A549 (cell line): ENCODE measurements at regions not wholly inside any gene's neighbourhood (a gene's known extent, or its start where the extent isn't known, plus 50 kb on each side); places are given as distances from the start of the nearest gene placed in this dataset.
"Not testable (repeated sequence)": the region's sequence is repeated elsewhere in the genome, so short reads cannot be mapped to it uniquely, and the experiment has no call there.

Source experiments
- ATAC-seq, 2 experiments: fragments of 200-7000 bp in 1 of 2; fragments of >200 bp in 1 of 2; cut with Nextera tagmentation in 1 of 2; cut with Tn5 transposase in 1 of 2; 3 replicates each; pipeline versions ENCODE4 v1.8.0 to v1.9.1; 2018 to 2020; ENCODE audit warnings: mild to moderate bottlenecking in 1 of 2, moderate library complexity in 1 of 2
- CTCF ChIA-PET: fragments of 300-600 bp; sonication (Branson Sonifier 250); formaldehyde crosslinking; extraction: SDS; loops from one replicate; lab custom pipeline; 2021; ENCODE audit warnings: antibody characterized with exemption, inconsistent platforms; lab: Yijun Ruan, JAX
- POLR2A ChIA-PET: fragments of 350-600 bp; formaldehyde crosslinking; extraction: SDS; loops from one replicate; lab custom pipeline; 2021; ENCODE audit warnings: antibody characterized with exemption, inconsistent platforms; lab: Yijun Ruan, JAX
- DNase-seq, 2 experiments: peaks; one replicate each; pipeline versions ENCODE4 v3.0.0 to v3.0.0-alpha.2; 2011 to 2016; ENCODE audit warnings: low read depth in 1 of 2, low spot score in 1 of 2
- FAIRE-seq: peaks from 2 replicates; lab custom pipeline; 2011; peaks lifted over from hg19 to GRCh38; lab: Jason Lieb, UNC
- H3K27ac ChIP-seq, 2 experiments: fragments of >200 bp; sonication (Bioruptor Twin); formaldehyde crosslinking; 3 replicates each; pipeline ENCODE4 v1.5.1; 2016 to 2017
- H3K4me1 ChIP-seq: fragments of >200 bp; sonication (Bioruptor Twin); formaldehyde crosslinking; 3 replicates; pipeline ENCODE4 v1.6.1; 2016
- H3K4me2 ChIP-seq: fragments of >200 bp; sonication (Bioruptor Twin); formaldehyde crosslinking; 3 replicates; pipeline ENCODE4 v1.6.1; 2016
- H3K4me3 ChIP-seq: fragments of >200 bp; sonication (Bioruptor Twin); formaldehyde crosslinking; 3 replicates; pipeline ENCODE4 v1.5.1; 2016
- H3K9me3 ChIP-seq: fragments of >200 bp; sonication (Bioruptor Twin); formaldehyde crosslinking; 3 replicates; pipeline ENCODE4 v1.6.1; 2016
- CHD2 ChIP-seq: fragments of 150-350 bp; IDR thresholded peaks from 2 replicates; pipeline ENCODE4 v1.6.1; 2014; ENCODE audit warnings: low read length; ENCODE audit not compliant: partially characterized antibody
- CTCF ChIP-seq: fragments of >200 bp; sonication (Bioruptor Twin); formaldehyde crosslinking; IDR thresholded peaks from 3 replicates; pipeline ENCODE4 v1.5.1; 2016
- ESRRA ChIP-seq: fragments of 150-350 bp; IDR thresholded peaks from 2 replicates; pipeline ENCODE4 v1.6.1; 2014; ENCODE audit warnings: mild to moderate bottlenecking, low read length, borderline replicate concordance
- KDM1A ChIP-seq: fragments of 200-600 bp; sonication (generic); IDR thresholded peaks from 2 replicates; pipeline ENCODE4 v1.6.1; 2016; ENCODE audit warnings: low read depth, mild to moderate bottlenecking
- KDM5A ChIP-seq: fragments of 200-600 bp; sonication (generic); IDR thresholded peaks from 2 replicates; pipeline ENCODE4 v1.6.1; 2016; ENCODE audit warnings: antibody characterized with exemption, mild to moderate bottlenecking
- PBX3 ChIP-seq: IDR thresholded peaks from 2 replicates; pipeline ENCODE4 v1.6.1; 2012
- RAD21 ChIP-seq, 2 experiments: fragments of >200 bp in 1 of 2; sonication (Bioruptor Twin) in 1 of 2; formaldehyde crosslinking in 1 of 2; IDR thresholded peaks in 1 of 2; conservative IDR thresholded peaks in 1 of 2; 2 replicates in 1 of 2; 3 replicates in 1 of 2; pipeline ENCODE4 v1.6.1; 2012 to 2018; ENCODE audit warnings: inconsistent platforms in 1 of 2
- RARB ChIP-seq: fragments of 250-450 bp; sonication (Bioruptor Pico); IDR thresholded peaks from 2 replicates; pipeline ENCODE4 v1.8.0; 2021; ENCODE audit warnings: mild to moderate bottlenecking, moderate library complexity
- RFX5 ChIP-seq: fragments of 450-650 bp; IDR thresholded peaks from 2 replicates; pipeline ENCODE4 v1.7.1; 2014; ENCODE audit warnings: antibody characterized with exemption, mild to moderate bottlenecking, moderate library complexity
- SMC3 ChIP-seq: fragments of >200 bp; sonication (Bioruptor Twin); formaldehyde crosslinking; IDR thresholded peaks from 3 replicates; pipeline ENCODE4 v1.6.1; 2018; ENCODE audit warnings: inconsistent platforms
- WGBS: methylation state at CpG from one replicate; pipeline ENCODE4 v1.1.6; 2017; ENCODE audit errors: missing lambda C conversion rate; 5-methylcytosine and 5-hydroxymethylcytosine counted together
- TF ChIP-seq, protein P1 (sequence below): fragments of 150-350 bp; IDR thresholded peaks from 2 replicates; pipeline ENCODE4 v1.6.1; 2014; ENCODE audit warnings: low read depth, mild to moderate bottlenecking, low read length
- TF ChIP-seq, protein P2 (sequence below): fragments of >200 bp; sonication (Bioruptor Twin); formaldehyde crosslinking; IDR thresholded peaks from 2 replicates; pipeline ENCODE4 v1.6.1; 2016

GRCh38 chr5:26343801-26344325 lies 694.5 kb downstream of the CDH9 start (continued):
- no peak for TF ChIP-seq RFX5
- TF ChIP-seq, all 56 proteins: peak for 0

GRCh38 chr5:26339576-26339975 lies 698.8 kb downstream of the CDH9 start:
- Histone ChIP-seq H3K9me3 (no peaks in the 10 kb centered on the region), H3K27ac (no peak overlapping the region), H3K4me3 (no peak overlapping the region), H3K4me1 (no peaks in the 10 kb centered on the region), H3K4me2 (no peak overlapping the region)
- no peak for DNase-seq
- WGBS = 8% methylated on average over 1 of the region's 1 CpG
- no peak for TF ChIP-seq KDM1A
- TF ChIP-seq RFX5 = no peak
- no peak for ATAC-seq
- ChIA-PET CTCF (no interaction called here), POLR2A (no interaction called here)
- no peak for FAIRE-seq

DNA sequence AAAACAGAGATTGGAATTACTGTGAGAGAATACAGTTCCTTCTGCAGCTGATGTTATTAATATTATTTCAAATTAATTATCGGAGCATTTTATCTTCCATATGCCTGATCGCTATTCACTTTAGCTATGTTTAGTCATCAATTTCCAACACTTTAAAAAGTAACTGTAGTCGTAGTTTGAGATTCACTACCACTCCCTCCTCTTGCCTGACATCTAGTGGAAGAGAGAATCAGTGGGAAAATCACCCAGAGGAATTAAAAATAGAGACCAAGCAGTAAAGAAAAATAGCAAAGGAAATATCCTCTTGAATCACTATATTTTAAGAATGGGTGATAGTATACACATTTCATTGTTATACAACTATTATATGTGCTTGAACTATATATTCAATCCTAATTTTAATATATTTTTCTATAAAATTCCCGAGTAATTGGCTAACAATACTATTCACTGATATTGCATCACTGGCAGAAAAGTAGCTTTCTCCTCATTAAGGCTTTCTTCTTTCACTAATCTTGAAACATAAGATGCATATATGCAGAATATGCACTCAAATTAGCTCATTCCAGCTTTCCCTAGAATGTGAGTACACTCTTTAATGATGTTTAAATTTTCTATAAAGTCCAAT lies 708.7 kb downstream of the CDH9 start:
- WGBS = 5% methylated on average over 4 of the region's 4 CpGs
- CTCF ChIA-PET = interaction anchor here (0.5 kb wide), 1 partner anchor 1217 kb away, joined by 3 read pairs; no protein-coding TSS in a partner anchor
- Histone ChIP-seq H3K4me2 (peak overlapping the region; percentile 33; the same call in 1 of the 3 replicates), H3K4me3 (no peak overlapping the region), H3K4me1 (no peaks in the 10 kb centered on the region), H3K27ac (no peak overlapping the region), H3K9me3 (no peaks in the 10 kb centered on the region)
- FAIRE-seq (peak; percentile 7), ATAC-seq (peak in 1 of 2 experiments; percentile 49; a peak in 2 of 6 replicates), DNase-seq (peak in 1 of 2 experiments; percentile 16)
- TF ChIP-seq SMC3 (peak; percentile 51), PBX3 (no peak), RAD21 (conservative IDR thresholded peaks at IDR 0.05 in 1 of 2, IDR thresholded peaks at IDR 0.05 in 1 of 2) (peak; percentile 57 to 63; a peak in 4 of 5 replicates), CTCF (peak; percentile 48), ESRRA (no peak)
- POLR2A ChIA-PET = no interaction called here

DNA sequence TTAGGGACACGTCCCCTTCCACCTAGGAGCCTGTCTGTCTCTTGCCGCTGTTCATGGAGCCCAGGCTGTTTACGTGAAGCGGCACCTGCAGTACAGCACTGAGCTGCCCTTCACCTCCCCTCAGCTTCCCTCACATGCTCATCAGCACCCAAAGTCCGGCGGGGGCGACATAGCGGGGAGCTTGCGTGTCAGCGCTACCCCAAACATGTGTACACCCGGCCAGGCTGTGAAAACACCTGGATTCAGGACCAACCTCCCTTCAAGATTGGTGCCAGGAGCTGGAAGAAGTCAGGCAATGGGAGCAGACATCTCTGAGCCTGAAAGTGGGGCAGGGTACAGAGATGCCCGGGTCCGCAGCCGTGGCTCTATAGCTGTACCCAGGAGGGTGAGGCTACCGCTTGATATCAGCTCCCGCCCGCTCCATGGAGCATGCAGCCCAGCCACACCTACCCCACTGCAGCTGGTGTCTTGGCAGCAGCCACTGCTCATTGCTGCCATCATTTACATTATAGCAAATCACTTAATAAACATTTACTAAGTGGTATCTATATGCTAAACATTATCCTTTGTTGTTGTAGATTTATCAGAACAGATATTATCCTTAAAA lies 712.1 kb downstream of the CDH9 start:
- FAIRE-seq (no peak), ATAC-seq (no peak), DNase-seq (no peak)
- Histone ChIP-seq H3K9me3 (no peaks in the 10 kb centered on the region; the same call in 2 of the 3 replicates), H3K27ac (no peak overlapping the region), H3K4me2 (no peak overlapping the region), H3K4me3 (no peak overlapping the region), H3K4me1 (no peaks in the 10 kb centered on the region)
- ChIA-PET POLR2A (no interaction called here), CTCF (no interaction called here)
- 67% methylated on average over 17 of the region's 17 CpGs for WGBS
- TF ChIP-seq, protein P1, sequence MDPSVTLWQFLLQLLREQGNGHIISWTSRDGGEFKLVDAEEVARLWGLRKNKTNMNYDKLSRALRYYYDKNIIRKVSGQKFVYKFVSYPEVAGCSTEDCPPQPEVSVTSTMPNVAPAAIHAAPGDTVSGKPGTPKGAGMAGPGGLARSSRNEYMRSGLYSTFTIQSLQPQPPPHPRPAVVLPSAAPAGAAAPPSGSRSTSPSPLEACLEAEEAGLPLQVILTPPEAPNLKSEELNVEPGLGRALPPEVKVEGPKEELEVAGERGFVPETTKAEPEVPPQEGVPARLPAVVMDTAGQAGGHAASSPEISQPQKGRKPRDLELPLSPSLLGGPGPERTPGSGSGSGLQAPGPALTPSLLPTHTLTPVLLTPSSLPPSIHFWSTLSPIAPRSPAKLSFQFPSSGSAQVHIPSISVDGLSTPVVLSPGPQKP = no peak
- TF ChIP-seq CHD2 (no peak), RARB (CRISPR knock-in tag) (no peak), KDM5A (no peak)
- TF ChIP-seq, protein P2, sequence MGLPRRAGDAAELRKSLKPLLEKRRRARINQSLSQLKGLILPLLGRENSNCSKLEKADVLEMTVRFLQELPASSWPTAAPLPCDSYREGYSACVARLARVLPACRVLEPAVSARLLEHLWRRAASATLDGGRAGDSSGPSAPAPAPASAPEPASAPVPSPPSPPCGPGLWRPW = no peak

- H3K9me3 ChIP-seq, H3K4me2 ChIP-seq, POLR2A ChIA-PET, H3K27ac ChIP-seq, H3K4me1 ChIP-seq, DNase-seq, CTCF ChIA-PET, H3K4me3 ChIP-seq, FAIRE-seq, ATAC-seq: not testable (repeated sequence)
- 42% methylated on average over 11 of the region's 11 CpGs for WGBS
Observed at GRCh38 chr5:26325432-26325831, 713.0 kb downstream of the CDH9 start.

DNA sequence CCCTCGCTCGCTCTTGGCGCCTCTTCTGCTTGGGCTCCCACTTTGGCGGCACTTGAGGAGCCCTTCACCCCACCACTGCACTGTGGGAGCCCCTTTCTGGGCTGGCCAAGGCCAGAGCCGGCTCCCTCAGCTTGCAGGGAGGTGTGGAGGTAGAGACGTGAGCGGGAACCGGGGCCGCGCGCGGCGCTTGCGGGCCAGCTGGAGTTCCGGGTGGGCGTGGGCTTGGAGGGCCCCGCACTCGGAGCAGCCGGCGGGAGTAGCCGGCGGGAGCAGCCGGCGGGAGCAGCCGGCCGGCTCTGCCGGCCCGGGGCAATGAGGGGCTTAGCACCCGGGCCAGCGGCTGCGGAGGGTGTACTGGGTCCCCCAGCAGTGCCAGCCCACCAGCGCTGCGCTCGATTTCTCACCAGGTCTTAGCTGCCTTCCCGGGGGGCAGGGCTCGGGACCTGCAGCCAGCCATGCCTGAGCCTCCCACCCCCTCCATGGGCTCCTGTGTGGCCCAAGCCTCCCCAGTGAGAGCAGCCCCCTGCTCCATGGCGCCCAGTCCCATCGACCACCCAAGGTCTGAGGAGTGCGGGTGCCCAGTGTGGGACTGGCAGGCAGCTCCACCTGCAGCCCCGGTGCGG lies 714.0 kb downstream of the CDH9 start:
- H3K4me3 ChIP-seq, POLR2A ChIA-PET, H3K9me3 ChIP-seq, H3K4me2 ChIP-seq, H3K4me1 ChIP-seq, H3K27ac ChIP-seq, FAIRE-seq, DNase-seq, ATAC-seq: not testable (repeated sequence)
- WGBS = 72% methylated on average over 21 of the region's 41 CpGs
- CTCF ChIA-PET = interaction anchor here (0.6 kb wide), 1 partner anchor 479 kb away, joined by 3 read pairs; no protein-coding TSS in a partner anchor
